Inflammatory macrophage (primary cell): ENCODE measurements at regions not wholly inside any gene's neighbourhood (a gene's known extent, or its start where the extent isn't known, plus 50 kb on each side); places are given as distances from the start of the nearest gene placed in this dataset.
"Not testable (repeated sequence)": the region's sequence is repeated elsewhere in the genome, so short reads cannot be mapped to it uniquely, and the experiment has no call there.

ENCODE experiments used
- DNase-seq, 2 donors: peaks; one replicate each; pipeline ENCODE4 v3.0.0-alpha.2; 2020 to 2022

- DNase-seq = no peak
These were observed 54.9 kb upstream of the ZNF678 start for GRCh38 chr1:227508431-227508830.

DNA sequence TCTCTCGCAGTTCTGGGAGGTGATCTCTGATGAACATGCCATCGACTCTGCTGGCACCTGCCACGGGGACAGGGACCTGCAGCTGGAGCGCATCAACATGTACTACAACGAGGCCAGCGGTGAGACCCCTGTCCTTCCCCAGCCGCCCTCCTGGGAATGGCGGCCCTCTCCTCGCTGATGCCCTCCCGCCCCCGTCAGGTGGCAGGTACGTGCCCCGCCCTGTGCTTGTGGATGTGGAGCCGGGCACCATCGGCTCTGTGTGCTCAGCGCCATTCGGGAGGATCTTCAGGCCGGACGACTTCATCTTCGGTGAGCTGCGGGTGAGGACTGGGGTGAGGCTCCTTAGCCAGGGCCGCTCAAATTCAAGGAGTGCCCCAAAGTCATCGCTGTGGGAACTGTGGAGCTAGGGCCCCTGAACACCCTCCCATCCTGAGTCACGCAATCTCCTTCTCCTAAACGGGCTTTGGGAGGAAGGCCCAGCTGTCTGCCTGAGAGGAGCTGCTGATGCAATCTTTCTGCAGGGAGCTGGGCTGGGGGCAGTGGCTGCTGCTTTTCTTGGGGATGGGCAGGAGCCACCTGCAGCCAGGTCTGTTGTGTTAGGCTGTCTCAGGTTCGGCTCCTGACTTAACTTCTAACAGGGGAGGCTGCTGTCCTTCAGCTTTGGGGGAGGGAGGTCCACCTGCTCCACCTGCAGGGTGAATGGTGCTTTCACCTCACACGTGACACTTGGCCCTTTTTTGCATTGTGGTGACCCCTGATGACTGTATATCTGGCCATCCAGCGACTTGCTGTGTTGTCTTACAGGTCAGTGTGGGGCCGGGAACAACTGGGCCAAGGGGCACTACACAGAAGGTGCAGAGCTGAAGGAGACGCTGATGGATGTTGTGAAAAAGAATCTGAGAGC, 56.6 kb upstream of the ZNF678 start:
- DNase-seq = not testable (repeated sequence)

DNA sequence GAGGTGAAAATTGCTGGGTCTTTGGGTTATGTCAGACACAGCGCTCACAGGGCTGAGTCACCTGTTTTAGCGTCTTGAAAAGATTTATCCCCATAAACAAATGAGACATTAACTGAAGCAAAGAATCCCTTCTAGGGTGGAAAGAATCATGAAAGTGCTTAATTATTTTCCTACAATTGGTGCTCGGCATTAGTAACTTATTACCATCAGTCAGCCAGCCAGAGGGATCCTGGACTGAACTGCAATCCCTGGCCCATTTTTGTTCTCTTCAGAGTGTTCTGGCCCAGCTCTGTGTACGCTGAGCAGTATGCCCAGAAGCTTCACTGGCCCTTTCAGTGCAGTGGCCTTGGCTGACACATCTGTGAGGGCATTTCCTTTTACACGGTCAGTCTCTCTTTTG, 67.3 kb upstream of the ZNF678 start:
- DNase-seq = not testable (repeated sequence)

DNA sequence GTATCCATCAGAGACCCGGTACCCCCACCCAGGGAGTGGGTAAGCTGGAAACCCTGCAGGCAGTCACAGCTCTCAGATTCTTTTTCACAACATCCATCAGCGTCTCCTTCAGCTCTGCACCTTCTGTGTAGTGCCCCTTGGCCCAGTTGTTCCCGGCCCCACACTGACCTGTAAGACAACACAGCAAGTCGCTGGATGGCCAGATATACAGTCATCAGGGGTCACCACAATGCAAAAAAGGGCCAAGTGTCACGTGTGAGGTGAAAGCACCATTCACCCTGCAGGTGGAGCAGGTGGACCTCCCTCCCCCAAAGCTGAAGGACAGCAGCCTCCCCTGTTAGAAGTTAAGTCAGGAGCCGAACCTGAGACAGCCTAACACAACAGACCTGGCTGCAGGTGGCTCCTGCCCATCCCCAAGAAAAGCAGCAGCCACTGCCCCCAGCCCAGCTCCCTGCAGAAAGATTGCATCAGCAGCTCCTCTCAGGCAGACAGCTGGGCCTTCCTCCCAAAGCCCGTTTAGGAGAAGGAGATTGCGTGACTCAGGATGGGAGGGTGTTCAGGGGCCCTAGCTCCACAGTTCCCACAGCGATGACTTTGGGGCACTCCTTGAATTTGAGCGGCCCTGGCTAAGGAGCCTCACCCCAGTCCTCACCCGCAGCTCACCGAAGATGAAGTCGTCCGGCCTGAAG, 69.3 kb upstream of the ZNF678 start:
- not testable (repeated sequence) for DNase-seq

- no peak for DNase-seq
These were observed 72.9 kb upstream of the ZNF678 start for GRCh38 chr1:227490478-227490877.

DNA sequence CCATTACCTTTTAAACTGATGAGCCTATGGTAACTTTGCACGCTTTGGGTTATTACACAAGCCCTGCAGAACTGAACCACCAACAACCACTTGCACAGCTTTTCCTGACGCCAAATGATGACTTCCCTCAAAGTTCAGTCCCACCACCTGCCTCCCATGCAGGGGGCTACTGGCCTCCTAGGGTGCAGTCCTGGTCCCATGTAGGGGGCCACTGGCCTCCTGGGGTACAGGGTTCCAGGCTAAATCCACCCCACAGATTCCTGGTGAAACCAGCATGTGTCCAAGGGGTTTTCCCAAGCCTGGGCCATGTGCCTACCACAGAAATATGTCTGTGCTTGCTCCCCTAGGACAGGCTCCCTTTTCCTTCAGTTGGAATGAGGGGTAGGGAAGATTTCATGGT, 73.4 kb upstream of the ZNF678 start:
- no peak for DNase-seq

DNA sequence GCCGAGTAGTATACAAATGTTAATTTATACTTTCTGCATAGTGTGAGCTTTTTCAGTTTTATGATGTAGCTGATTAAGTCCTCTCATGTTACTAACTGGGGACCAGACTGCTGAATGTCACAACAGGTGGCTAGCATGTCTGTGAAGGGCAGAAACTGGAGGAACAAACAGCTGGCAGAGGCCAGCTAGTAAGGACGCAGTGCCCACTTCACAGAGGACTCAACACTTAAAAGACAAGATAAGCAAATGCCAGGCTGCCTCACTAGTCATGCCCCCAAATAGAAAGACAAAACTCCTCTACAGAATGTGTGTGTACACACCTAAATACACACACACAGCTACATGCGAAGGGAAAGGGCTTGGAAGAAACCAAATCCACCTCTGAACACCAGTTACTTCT, 73.8 kb upstream of the ZNF678 start:
- no peak for DNase-seq

- no peak for DNase-seq
These were observed 75.8 kb upstream of the ZNF678 start for GRCh38 chr1:227487606-227488005.

GRCh38 chr1:227486559-227486958, 76.8 kb upstream of the ZNF678 start:
- no peak for DNase-seq

DNA sequence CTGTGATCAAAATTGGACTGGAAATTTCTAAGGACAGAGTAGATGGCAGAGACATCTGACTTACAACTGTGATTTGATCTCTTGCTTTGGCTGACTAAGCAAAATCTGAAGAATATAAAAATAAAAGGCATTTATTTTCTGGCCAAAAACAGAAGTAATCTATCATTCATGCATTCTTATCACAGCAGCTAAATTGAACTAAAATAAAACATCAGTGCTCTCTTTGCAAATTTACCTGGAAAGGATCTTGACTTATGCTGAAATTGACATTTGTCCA, 81.4 kb upstream of the ZNF678 start:
- DNase-seq = no peak

DNA sequence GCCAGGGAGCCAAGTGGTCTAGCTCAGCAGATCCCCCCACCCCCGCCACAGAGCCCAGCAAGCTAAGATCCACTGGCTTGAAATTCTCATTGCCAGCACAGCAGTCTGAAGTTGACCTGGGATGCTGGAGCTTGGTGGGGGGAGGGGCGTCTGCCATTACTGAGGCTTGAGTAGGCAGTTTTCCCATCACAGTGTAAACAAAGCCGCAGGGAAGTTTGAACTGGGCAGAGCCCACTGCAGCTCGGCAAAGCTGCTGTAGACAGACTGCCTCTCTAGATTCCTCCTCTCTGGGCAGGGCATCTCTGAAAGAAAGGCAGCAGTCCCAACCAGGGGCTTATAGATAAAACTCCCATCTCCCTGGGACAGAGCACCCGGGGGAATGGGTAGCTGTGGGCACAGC, 89.3 kb upstream of the ZNF678 start:
- not testable (repeated sequence) for DNase-seq

- DNase-seq = no peak
These were observed 90.6 kb upstream of the ZNF678 start for GRCh38 chr1:227472772-227473171.

DNA sequence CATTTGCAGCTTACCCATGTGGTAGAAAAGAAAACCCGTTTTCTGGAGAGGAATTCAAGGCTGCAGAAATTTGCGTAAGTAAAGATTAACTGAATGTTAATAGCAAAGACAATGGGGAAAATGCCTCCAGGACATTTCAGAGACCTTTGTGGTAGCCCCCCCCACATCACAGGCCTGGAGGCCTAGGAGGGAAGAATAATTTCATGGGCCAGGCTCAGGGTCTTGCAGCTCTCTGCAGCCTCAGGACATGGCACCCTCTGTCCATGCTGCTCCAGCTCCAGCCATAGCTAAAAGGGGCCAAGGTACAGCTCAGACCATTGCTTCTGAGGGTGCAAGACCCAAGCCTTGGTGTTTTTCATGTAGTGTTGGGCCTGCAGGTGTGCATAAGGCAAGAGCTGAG, 92.7 kb upstream of the ZNF678 start:
- DNase-seq = no peak

GRCh38 chr1:227469708-227470107, 93.6 kb upstream of the ZNF678 start:
- no peak for DNase-seq

DNA sequence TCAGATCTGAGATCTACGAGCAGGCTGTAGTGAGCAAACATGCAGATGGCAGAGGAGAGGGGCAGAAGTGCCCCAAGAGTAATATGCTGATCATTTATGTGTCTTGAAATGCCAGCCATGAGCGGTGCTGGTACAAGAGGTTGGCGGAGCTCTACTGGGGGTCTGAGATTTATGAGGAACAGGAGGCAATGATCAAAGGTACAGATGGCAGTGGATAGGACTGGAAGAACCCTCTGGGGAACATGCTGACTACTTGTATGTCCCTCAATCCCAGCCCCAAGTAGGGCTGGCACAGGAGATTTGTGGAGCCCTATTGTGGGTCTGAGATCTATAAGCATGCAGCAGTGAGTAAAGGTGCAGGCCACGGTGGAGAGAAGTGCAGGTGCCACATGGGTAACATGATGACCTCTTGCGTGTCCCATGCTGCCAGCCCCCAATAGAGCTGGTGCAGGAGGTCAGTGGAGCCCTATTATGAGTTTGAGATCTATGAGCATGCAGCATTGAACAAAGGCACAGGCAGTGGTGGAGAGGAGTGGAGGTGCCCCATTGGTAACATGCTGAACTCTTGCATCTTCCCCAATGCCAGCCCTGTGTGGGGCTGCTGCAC, 97.2 kb upstream of the ZNF678 start:
- DNase-seq = no peak

GRCh38 chr1:227465256-227465655, 98.1 kb upstream of the ZNF678 start:
- no peak for DNase-seq

DNA sequence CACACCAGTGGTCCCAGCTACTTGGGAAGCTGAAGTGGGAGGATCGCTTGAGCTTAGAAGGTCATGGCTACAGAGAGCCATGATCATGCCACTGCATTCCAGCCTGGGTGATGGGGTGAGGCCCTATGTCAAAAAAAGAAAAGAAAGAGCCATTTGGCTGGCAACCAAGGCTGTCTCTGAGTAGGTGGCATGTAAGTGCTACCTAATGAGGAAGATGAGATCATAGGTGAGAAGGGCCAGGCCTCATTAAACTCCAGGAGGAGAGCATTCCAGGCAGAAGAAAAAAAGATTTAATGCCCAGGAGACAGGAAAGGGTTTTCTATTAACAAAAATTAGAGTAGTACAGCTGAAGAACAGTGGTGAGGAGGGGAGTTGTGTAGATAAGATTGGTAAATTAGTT, 103.4 kb upstream of the ZNF678 start:
- DNase-seq = no peak

GRCh38 chr1:227459326-227459841, 104.0 kb upstream of the ZNF678 start:
- no peak for DNase-seq

GRCh38 chr1:227454686-227455085, 108.7 kb upstream of the ZNF678 start:
- no peak for DNase-seq

- DNase-seq = no peak
These were observed 109.6 kb upstream of the ZNF678 start for GRCh38 chr1:227453631-227454355.

DNA sequence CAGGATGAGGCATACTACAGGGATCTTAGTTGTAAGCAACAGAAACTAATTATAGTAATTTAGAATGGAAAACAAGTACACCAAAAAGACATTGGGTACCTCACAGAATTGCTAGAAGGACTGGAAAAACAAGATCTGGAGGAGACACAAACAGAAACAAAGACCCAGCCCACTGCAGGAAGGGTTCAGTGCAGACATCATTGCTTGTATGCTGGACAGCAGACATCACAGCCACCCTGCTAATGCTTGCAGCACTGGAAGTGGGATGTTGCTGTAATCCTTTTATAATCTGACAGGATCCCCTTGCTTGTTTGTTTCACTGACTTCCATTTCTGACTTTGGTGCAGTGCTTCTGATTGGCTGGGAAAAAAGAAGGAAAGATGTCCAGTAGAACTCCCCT, 111.4 kb upstream of the ZNF678 start:
- DNase-seq = no peak

- DNase-seq = no peak
These were observed 112.3 kb upstream of the ZNF678 start for GRCh38 chr1:227451057-227451456.

GRCh38 chr1:227450489-227450888, 112.9 kb upstream of the ZNF678 start:
- DNase-seq = no peak
